GM23338 (cell line): ENCODE measurements at regions not wholly inside any gene's neighbourhood (a gene's known extent, or its start where the extent isn't known, plus 50 kb on each side); places are given as distances from the start of the nearest gene placed in this dataset.

Source experiments
- CREB1 ChIP-seq: fragments of 250-450 bp; sonication (Bioruptor Pico); IDR thresholded peaks from 2 replicates; pipeline ENCODE4 v1.5.0; 2020; ENCODE audit warnings: low read depth, mild to moderate bottlenecking, moderate library complexity
- EZH2 ChIP-seq: fragments of 200-600 bp; sonication (generic); IDR thresholded peaks from one replicate; pipeline ENCODE4 v1.8.0; 2017; ENCODE audit warnings: antibody characterized with exemption, mild to moderate bottlenecking, low read depth; ENCODE audit not compliant: unreplicated experiment
- EZH2phosphoT487 ChIP-seq: fragments of 200-600 bp; sonication (generic); IDR thresholded peaks from one replicate; pipeline ENCODE4 v1.8.1; 2018; ENCODE audit warnings: antibody characterized with exemption; ENCODE audit not compliant: unreplicated experiment
- JUNB ChIP-seq: IDR thresholded peaks from one replicate; pipeline ENCODE4 v1.6.1; 2016; ENCODE audit warnings: antibody characterized with exemption; ENCODE audit not compliant: unreplicated experiment
- POLR2AphosphoS5 ChIP-seq: IDR thresholded peaks from 2 replicates; pipeline ENCODE4 v1.6.1; 2016; ENCODE audit warnings: antibody characterized with exemption, low read depth
- ZNF114 ChIP-seq: fragments of 250-450 bp; sonication (Bioruptor Pico); IDR thresholded peaks from 2 replicates; pipeline ENCODE4 v1.5.0; 2020; ENCODE audit warnings: mild to moderate bottlenecking, moderate library complexity
- TF ChIP-seq, protein P1 (sequence below), 2 experiments: fragments of 200-600 bp in 1 of 2; sonication (generic) in 1 of 2; conservative IDR thresholded peaks; 2 replicates each; pipeline versions ENCODE4 v1.5.1 to v1.6.1; 2016 to 2017; ENCODE audit warnings: antibody characterized with exemption in 2 of 2, low read depth in 2 of 2, mild to moderate bottlenecking in 2 of 2, moderate library complexity in 1 of 2
- TF ChIP-seq, protein P2 (sequence below): IDR thresholded peaks from one replicate; pipeline ENCODE4 v1.6.1; 2018; ENCODE audit warnings: antibody characterized with exemption; ENCODE audit not compliant: unreplicated experiment
- TF ChIP-seq, protein P3 (sequence below): IDR thresholded peaks from 2 replicates; pipeline ENCODE4 v1.6.1; 2016; ENCODE audit warnings: antibody characterized with exemption

DNA sequence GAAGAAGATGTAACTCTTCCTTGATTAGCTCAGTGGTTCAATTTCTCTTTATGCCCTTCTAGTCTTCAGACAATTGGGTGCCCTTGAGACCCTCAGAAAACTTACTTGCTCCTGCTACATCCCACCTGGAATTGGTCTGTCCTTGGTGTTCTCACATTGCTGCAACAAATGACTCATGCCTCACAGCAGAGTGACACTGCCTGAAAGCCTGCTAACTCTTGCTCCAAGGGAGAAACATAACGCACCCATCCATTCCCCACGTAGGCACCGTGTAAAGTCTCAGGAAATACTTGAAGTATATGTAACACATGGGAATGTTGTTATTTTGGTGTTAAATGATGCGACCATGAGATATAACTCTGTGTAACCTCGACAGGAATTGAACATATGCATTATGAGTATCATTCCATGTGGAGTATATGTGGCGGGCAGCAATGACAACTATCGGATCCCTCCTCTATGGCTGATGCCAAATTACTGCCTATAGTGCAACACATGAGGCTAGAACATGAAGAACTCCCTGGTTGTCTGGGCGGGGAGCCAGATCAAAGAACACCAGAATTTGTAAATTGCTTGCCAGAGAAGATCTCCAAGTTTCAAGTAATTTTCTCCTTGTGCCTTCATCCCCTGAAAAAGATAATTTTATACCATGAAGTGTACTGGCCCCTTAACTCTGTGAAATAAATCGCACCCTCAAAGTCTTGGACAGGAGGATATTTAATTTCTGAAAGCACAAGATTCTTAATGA is 231.3 kb upstream of the STK26 start:
- TF ChIP-seq, protein P1, sequence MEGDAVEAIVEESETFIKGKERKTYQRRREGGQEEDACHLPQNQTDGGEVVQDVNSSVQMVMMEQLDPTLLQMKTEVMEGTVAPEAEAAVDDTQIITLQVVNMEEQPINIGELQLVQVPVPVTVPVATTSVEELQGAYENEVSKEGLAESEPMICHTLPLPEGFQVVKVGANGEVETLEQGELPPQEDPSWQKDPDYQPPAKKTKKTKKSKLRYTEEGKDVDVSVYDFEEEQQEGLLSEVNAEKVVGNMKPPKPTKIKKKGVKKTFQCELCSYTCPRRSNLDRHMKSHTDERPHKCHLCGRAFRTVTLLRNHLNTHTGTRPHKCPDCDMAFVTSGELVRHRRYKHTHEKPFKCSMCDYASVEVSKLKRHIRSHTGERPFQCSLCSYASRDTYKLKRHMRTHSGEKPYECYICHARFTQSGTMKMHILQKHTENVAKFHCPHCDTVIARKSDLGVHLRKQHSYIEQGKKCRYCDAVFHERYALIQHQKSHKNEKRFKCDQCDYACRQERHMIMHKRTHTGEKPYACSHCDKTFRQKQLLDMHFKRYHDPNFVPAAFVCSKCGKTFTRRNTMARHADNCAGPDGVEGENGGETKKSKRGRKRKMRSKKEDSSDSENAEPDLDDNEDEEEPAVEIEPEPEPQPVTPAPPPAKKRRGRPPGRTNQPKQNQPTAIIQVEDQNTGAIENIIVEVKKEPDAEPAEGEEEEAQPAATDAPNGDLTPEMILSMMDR (conservative IDR thresholded peaks at IDR 0.05; ENCODE audit: low read depth in 2 of 2), result no peak
- TF ChIP-seq CREB1 (CRISPR knock-in tag) (no peak), EZH2 (no peak), EZH2phosphoT487 (no peak), JUNB (no peak), POLR2AphosphoS5 (no peak), ZNF114 (CRISPR knock-in tag) (no peak)
- TF ChIP-seq, protein P2, sequence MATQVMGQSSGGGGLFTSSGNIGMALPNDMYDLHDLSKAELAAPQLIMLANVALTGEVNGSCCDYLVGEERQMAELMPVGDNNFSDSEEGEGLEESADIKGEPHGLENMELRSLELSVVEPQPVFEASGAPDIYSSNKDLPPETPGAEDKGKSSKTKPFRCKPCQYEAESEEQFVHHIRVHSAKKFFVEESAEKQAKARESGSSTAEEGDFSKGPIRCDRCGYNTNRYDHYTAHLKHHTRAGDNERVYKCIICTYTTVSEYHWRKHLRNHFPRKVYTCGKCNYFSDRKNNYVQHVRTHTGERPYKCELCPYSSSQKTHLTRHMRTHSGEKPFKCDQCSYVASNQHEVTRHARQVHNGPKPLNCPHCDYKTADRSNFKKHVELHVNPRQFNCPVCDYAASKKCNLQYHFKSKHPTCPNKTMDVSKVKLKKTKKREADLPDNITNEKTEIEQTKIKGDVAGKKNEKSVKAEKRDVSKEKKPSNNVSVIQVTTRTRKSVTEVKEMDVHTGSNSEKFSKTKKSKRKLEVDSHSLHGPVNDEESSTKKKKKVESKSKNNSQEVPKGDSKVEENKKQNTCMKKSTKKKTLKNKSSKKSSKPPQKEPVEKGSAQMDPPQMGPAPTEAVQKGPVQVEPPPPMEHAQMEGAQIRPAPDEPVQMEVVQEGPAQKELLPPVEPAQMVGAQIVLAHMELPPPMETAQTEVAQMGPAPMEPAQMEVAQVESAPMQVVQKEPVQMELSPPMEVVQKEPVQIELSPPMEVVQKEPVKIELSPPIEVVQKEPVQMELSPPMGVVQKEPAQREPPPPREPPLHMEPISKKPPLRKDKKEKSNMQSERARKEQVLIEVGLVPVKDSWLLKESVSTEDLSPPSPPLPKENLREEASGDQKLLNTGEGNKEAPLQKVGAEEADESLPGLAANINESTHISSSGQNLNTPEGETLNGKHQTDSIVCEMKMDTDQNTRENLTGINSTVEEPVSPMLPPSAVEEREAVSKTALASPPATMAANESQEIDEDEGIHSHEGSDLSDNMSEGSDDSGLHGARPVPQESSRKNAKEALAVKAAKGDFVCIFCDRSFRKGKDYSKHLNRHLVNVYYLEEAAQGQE, result no peak
- TF ChIP-seq, protein P3, sequence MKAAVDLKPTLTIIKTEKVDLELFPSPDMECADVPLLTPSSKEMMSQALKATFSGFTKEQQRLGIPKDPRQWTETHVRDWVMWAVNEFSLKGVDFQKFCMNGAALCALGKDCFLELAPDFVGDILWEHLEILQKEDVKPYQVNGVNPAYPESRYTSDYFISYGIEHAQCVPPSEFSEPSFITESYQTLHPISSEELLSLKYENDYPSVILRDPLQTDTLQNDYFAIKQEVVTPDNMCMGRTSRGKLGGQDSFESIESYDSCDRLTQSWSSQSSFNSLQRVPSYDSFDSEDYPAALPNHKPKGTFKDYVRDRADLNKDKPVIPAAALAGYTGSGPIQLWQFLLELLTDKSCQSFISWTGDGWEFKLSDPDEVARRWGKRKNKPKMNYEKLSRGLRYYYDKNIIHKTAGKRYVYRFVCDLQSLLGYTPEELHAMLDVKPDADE, result no peak
